SK-N-SH (cell line): ENCODE measurements at regions not wholly inside any gene's neighbourhood (a gene's known extent, or its start where the extent isn't known, plus 50 kb on each side); places are given as distances from the start of the nearest gene placed in this dataset.

Source experiments
- CTCF ChIA-PET: fragments of 300-600, 350-600 bp; formaldehyde crosslinking; extraction: SDS; loops from one replicate; lab custom pipeline; 2021; lab: Yijun Ruan, JAX
- POLR2A ChIA-PET: fragments of 350-600 bp; sonication (Branson Sonifier 250); formaldehyde crosslinking; extraction: SDS; loops from one replicate; lab custom pipeline; 2020; ENCODE audit warnings: antibody characterized with exemption, inconsistent platforms; lab: Yijun Ruan, JAX
- DNase-seq: peaks from one replicate; pipeline ENCODE4 v3.0.0; 2012
- H2AFZ ChIP-seq: fragments of 200-600 bp; sonication (generic); 2 replicates; pipeline ENCODE4 v1.8.1; 2016; ENCODE audit warnings: antibody characterized with exemption, mild to moderate bottlenecking, low read depth
- H3F3A ChIP-seq: fragments of 200-600 bp; sonication (generic); replicated peaks from 2 replicates; pipeline ENCODE3; 2016; ENCODE audit warnings: antibody characterized with exemption, mild to moderate bottlenecking; ENCODE audit not compliant: insufficient read depth
- H3K27ac ChIP-seq, 2 experiments: fragments of 200-500 bp in 1 of 2; fragments of 200-600 bp in 1 of 2; sonication (Bioruptor generic) in 1 of 2; sonication (generic), shearing (Covaris generic) in 1 of 2; 2 replicates each; pipeline versions ENCODE4 v1.5.1 to v1.6.1; 2014 to 2016; ENCODE audit warnings: low read depth in 2 of 2, inconsistent platforms in 1 of 2, low read length in 1 of 2, mild to moderate bottlenecking in 1 of 2, mixed read lengths in 1 of 2
- H3K27me3 ChIP-seq: fragments of 200-600 bp; sonication (generic), shearing (Covaris generic); 2 replicates; pipeline ENCODE4 v1.6.1; 2016; ENCODE audit warnings: mixed run types; ENCODE audit not compliant: insufficient read depth
- H3K36me3 ChIP-seq, 2 experiments: fragments of 200-500 bp in 1 of 2; fragments of 200-600 bp in 1 of 2; sonication (Bioruptor generic) in 1 of 2; sonication (generic) in 1 of 2; replicated peaks in 1 of 2; 2 replicates each; pipeline versions ENCODE3 to v1.5.1; 2014 to 2016; ENCODE audit warnings: low read length in 1 of 2, mild to moderate bottlenecking in 1 of 2; ENCODE audit not compliant: insufficient read depth in 2 of 2, control insufficient read depth in 1 of 2
- H3K4me1 ChIP-seq, 2 experiments: fragments of 200-500 bp in 1 of 2; fragments of 200-600 bp in 1 of 2; sonication (Bioruptor generic) in 1 of 2; sonication (generic), shearing (Covaris generic) in 1 of 2; 2 replicates each; pipeline versions ENCODE4 v1.5.1 to v1.6.1; 2014 to 2016; ENCODE audit warnings: low read depth in 1 of 2, low read length in 1 of 2, mixed run types in 1 of 2; ENCODE audit not compliant: insufficient read depth in 2 of 2, control insufficient read depth in 1 of 2
- H3K4me2 ChIP-seq: fragments of 200-600 bp; sonication (generic), shearing (Covaris generic); 2 replicates; pipeline ENCODE4 v1.6.1; 2017; ENCODE audit warnings: mixed run types
- H3K4me3 ChIP-seq, 2 experiments: fragments of 200-500 bp in 1 of 2; fragments of 200-600 bp in 1 of 2; sonication (Bioruptor generic) in 1 of 2; sonication (generic), shearing (Covaris generic) in 1 of 2; 2 replicates each; pipeline versions ENCODE4 v1.5.1 to v1.8.1; 2014 to 2016; ENCODE audit warnings: low read depth in 2 of 2, inconsistent platforms in 1 of 2, low read length in 1 of 2, mild to moderate bottlenecking in 1 of 2, mixed read lengths in 1 of 2, moderate library complexity in 1 of 2
- H3K79me2 ChIP-seq: fragments of 200-600 bp; sonication (generic); 2 replicates; pipeline ENCODE4 v1.8.1; 2017; ENCODE audit warnings: mild to moderate bottlenecking; ENCODE audit not compliant: insufficient read depth
- H3K9ac ChIP-seq: fragments of 200-600 bp; sonication (generic); 2 replicates; pipeline ENCODE4 v1.6.1; 2017; ENCODE audit warnings: mixed run types
- H3K9me2 ChIP-seq: fragments of 200-600 bp; sonication (generic); 2 replicates; pipeline ENCODE4 v1.6.1; 2017; ENCODE audit warnings: mixed run types
- H3K9me3 ChIP-seq: fragments of 200-600 bp; sonication (generic); 2 replicates; pipeline ENCODE4 v1.6.1; 2017; ENCODE audit warnings: mixed run types, mild to moderate bottlenecking, moderate library complexity
- H4K20me1 ChIP-seq: fragments of 200-600 bp; sonication (generic); 2 replicates; pipeline ENCODE4 v1.6.1; 2017; ENCODE audit warnings: mild to moderate bottlenecking, mixed run types; ENCODE audit not compliant: insufficient read depth
- CHD2 ChIP-seq: fragments of 150-350 bp; IDR thresholded peaks from 2 replicates; pipeline ENCODE4 v1.6.1; 2018; ENCODE audit warnings: low read length; ENCODE audit not compliant: partially characterized antibody
- CTCF ChIP-seq: fragments of 200-600 bp; sonication (generic); IDR thresholded peaks from 2 replicates; pipeline ENCODE4 v1.6.1; 2017; ENCODE audit warnings: antibody characterized with exemption, mild to moderate bottlenecking, moderate library complexity
- ELF1 ChIP-seq: IDR thresholded peaks from 2 replicates; pipeline ENCODE4 v1.4.0; 2012
- EP300 ChIP-seq, 2 experiments: IDR thresholded peaks; 2 replicates each; pipeline versions ENCODE4 v1.4.0 to v1.6.1; 2012; ENCODE audit warnings: borderline replicate concordance in 1 of 2, low read depth in 1 of 2, low read length in 1 of 2
- EZH2phosphoT487 ChIP-seq: fragments of 200-600 bp; sonication (generic); IDR thresholded peaks from 2 replicates; pipeline ENCODE4 v1.6.1; 2017; ENCODE audit warnings: low read depth, mixed run types, mild to moderate bottlenecking, antibody characterized with exemption, moderate library complexity, borderline replicate concordance
- FOXM1 ChIP-seq: IDR thresholded peaks from 2 replicates; pipeline ENCODE4 v1.4.0; 2012; ENCODE audit warnings: low read depth, mild to moderate bottlenecking
- GABPA ChIP-seq: IDR thresholded peaks from 2 replicates; pipeline ENCODE4 v1.4.0; 2012; ENCODE audit warnings: low read depth, mild to moderate bottlenecking
- GATA2 ChIP-seq: sonication (generic); formaldehyde crosslinking; IDR thresholded peaks from 2 replicates; pipeline ENCODE4 v1.5.0; 2020; ENCODE audit warnings: mild to moderate bottlenecking, missing genetic modification reagents
- JUND ChIP-seq: IDR thresholded peaks from 2 replicates; pipeline ENCODE4 v1.4.0; 2012
- MEF2A ChIP-seq: IDR thresholded peaks from 2 replicates; pipeline ENCODE4 v1.4.0; 2012; ENCODE audit warnings: low read depth, borderline replicate concordance
- NFIC ChIP-seq: IDR thresholded peaks from 2 replicates; pipeline ENCODE4 v1.4.0; 2012; ENCODE audit warnings: borderline replicate concordance
- PBX3 ChIP-seq: IDR thresholded peaks from 2 replicates; pipeline ENCODE4; 2012
- RAD21 ChIP-seq: IDR thresholded peaks from 2 replicates; pipeline ENCODE4 v1.6.1; 2012; ENCODE audit warnings: mild to moderate bottlenecking, low read length
- RFX5 ChIP-seq: IDR thresholded peaks from 2 replicates; pipeline ENCODE4 v1.6.1; 2012; ENCODE audit warnings: mild to moderate bottlenecking, improper control_type of control experiment, low read length
- RXRA ChIP-seq: IDR thresholded peaks from 2 replicates; pipeline ENCODE4 v1.4.0; 2012; ENCODE audit warnings: low read depth, mild to moderate bottlenecking, borderline replicate concordance
- SIN3A ChIP-seq: IDR thresholded peaks from 2 replicates; pipeline ENCODE4 v1.6.1; 2012; ENCODE audit warnings: low read depth, mild to moderate bottlenecking, low read length, moderate library complexity, borderline replicate concordance
- SMC3 ChIP-seq: IDR thresholded peaks from 2 replicates; pipeline ENCODE4 v1.6.1; 2012; ENCODE audit warnings: low read depth, low read length, improper control_type of control experiment
- TAF1 ChIP-seq: IDR thresholded peaks from 2 replicates; pipeline ENCODE4 v1.6.1; 2012; ENCODE audit warnings: low read depth, mild to moderate bottlenecking, low read length, moderate library complexity, borderline replicate concordance
- TCF12 ChIP-seq: IDR thresholded peaks from 2 replicates; pipeline ENCODE4 v1.4.0; 2012
- YY1 ChIP-seq: IDR thresholded peaks from 2 replicates; pipeline ENCODE4 v1.4.0; 2012; ENCODE audit warnings: low read depth, mild to moderate bottlenecking
- ZBTB33 ChIP-seq: IDR thresholded peaks from 2 replicates; pipeline ENCODE4 v1.4.0; 2012; ENCODE audit warnings: low read depth, borderline replicate concordance
- WGBS: methylation state at CpG from one replicate; pipeline ENCODE4 v1.1.6; 2017; ENCODE audit warnings: low lambda C conversion rate; 5-methylcytosine and 5-hydroxymethylcytosine counted together

GRCh38 chr9:107858260-107858659 lies 368.7 kb upstream of the KLF4 start (continued):
- no peak for TF ChIP-seq RFX5
- no peak for TF ChIP-seq CHD2
- no peak for TF ChIP-seq CTCF
- no peak for TF ChIP-seq TAF1
- TF ChIP-seq GATA2 (CRISPR knock-in tag) = no peak
- no peak for TF ChIP-seq EZH2phosphoT487
- TF ChIP-seq NFIC = no peak
- TF ChIP-seq MEF2A = no peak

- no peak overlapping the region for H3K27ac ChIP-seq
- no peaks in the 10 kb centered on the region for H4K20me1 ChIP-seq
- H3K79me2 ChIP-seq = no peaks in the 10 kb centered on the region
- H3K36me3 ChIP-seq = no peaks in the 10 kb centered on the region
- no peak overlapping the region for H3K4me2 ChIP-seq
- H3K4me1 ChIP-seq = no peaks in the 10 kb centered on the region
- no peak overlapping the region for H3K9ac ChIP-seq
- H3K27me3 ChIP-seq = no peaks in the 10 kb centered on the region; the same call in 1 of the 2 replicates
- no peaks in the 10 kb centered on the region for H3K9me2 ChIP-seq
- H3K9me3 ChIP-seq = no peaks in the 10 kb centered on the region
- H2AFZ ChIP-seq = no peak overlapping the region
- 13% methylated on average over 2 of the region's 2 CpGs for WGBS
- ChIA-PET CTCF (no interaction called here), POLR2A (no interaction called here)
- H3K4me3 ChIP-seq = no peak overlapping the region
- DNase-seq = no peak
- TF ChIP-seq SMC3 (no peak), JUND (no peak), SIN3A (no peak), PBX3 (no peak), EZH2phosphoT487 (no peak), YY1 (no peak), ELF1 (no peak), TCF12 (no peak), GATA2 (CRISPR knock-in tag) (no peak), GABPA (no peak), EP300 (IDR thresholded peaks at IDR 0.05; ENCODE audit: borderline replicate concordance in 1 of 2, low read depth in 1 of 2, low read length in 1 of 2) (no peak), RXRA (no peak), ZBTB33 (no peak), RAD21 (no peak), FOXM1 (no peak), CTCF (no peak)
- no peaks in the 10 kb centered on the region for H3F3A ChIP-seq
Observed at GRCh38 chr9:107856633-107857032, 367.1 kb upstream of the KLF4 start.
